ENCODE measurements at regions not wholly inside any gene's neighbourhood (a gene's known extent, or its start where the extent isn't known, plus 50 kb on each side); places are given as distances from the start of the nearest gene placed in this dataset.

DNA sequence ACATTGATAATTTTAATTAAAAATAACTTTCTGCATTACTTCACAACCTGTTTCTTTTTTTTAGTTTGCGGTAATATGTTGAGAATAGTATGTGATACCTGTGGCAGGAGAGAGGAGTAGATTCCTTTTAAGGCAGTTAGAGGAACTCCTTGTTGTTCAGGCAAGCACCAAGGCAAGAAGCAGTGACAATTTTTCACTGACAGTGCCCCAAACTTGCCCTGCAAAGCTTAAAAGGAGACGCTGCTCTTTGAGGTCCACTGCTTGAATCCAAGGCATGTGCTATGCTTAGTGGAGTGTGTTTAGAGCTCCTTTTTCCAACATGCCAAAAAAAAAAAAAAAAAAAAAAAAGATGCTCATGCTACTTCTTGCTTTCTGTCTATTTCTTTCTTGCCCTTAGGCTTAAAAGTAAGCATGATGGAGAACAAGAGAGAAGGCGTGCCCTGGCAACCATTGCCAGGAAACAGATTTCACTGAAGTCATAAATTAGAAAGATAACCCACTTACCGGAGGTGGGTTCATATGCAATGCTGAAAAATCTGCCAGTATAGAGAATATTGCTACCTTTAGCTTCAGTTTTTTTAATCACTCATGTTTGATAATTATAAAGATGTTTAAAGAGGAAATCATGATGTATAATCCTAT, 58.3 kb upstream of the DYRK2 start:
- no TSS peak for BruUV-seq (replicated peaks)
- H3K9me3 ChIP-seq (ENCODE audit: control insufficient read depth, insufficient read depth, low read length), result no peaks in the 10 kb centered on the region
- no peak overlapping the region for H3K4ac ChIP-seq (ENCODE audit: low read depth, low read length)
- no peak overlapping the region for H2BK5ac ChIP-seq (ENCODE audit: low read depth, low read length, poor library complexity, severe bottlenecking)
- H2BK120ac ChIP-seq (ENCODE audit: low read depth, low read length), result no peak overlapping the region
- H4K20me1 ChIP-seq (ENCODE audit: insufficient read depth, low read length), result no peaks in the 10 kb centered on the region
- no peaks in the 10 kb centered on the region for H3K36me3 ChIP-seq (ENCODE audit: control insufficient read depth, insufficient read depth, low read length)
- no peak overlapping the region for H3K27ac ChIP-seq (ENCODE audit: insufficient read depth, low read length)
- no peak overlapping the region for H4K8ac ChIP-seq (ENCODE audit: low read depth in 2 of 2, low read length in 2 of 2)
- H3K27me3 ChIP-seq (ENCODE audit: control insufficient read depth, insufficient read depth, low read length), result peaks cover 3% of the 10 kb centered on the region
- no peak for DNase-seq
- in situ Hi-C loops (cut with MboI; ENCODE audit: low sequenced_read_pairs) (no loop called here), dilution Hi-C loops (cut with HindIII; ENCODE audit: low sequenced_read_pairs, unreplicated experiment) (no loop called here), intact Hi-C loops (cut with micrococcal nuclease) (no loop called here)
- H2AFZ ChIP-seq (replicated peaks; ENCODE audit: low read length, poor library complexity), result no peak overlapping the region
- no peak overlapping the region for H4K91ac ChIP-seq (ENCODE audit: insufficient read depth, low read depth, low read length)
- no peak overlapping the region for H3K23ac ChIP-seq (ENCODE audit: low read depth, low read length)
- no peak overlapping the region for H3K56ac ChIP-seq (ENCODE audit: extremely low read depth, insufficient read depth, low read length)
- ChIA-PET POLR2A (ENCODE audit: unreplicated experiment) (no interaction called here), CTCF (interaction anchor here (0.6 kb wide), 1 partner anchor 107 kb away, joined by 5 read pairs; no protein-coding TSS in a partner anchor)
- no peak overlapping the region for H2BK20ac ChIP-seq (ENCODE audit: low read depth, low read length)
- H3K79me1 ChIP-seq (ENCODE audit: low read depth in 1 of 2, low read length in 2 of 2), result no peaks in the 10 kb centered on the region
- H3K9me1 ChIP-seq (ENCODE audit: insufficient read depth, low read length), result no peaks in the 10 kb centered on the region
- no peak overlapping the region for H3K4me2 ChIP-seq (ENCODE audit: low read depth, low read length)
- H3K4me1 ChIP-seq (ENCODE audit: control insufficient read depth, insufficient read depth, low read length), result no peaks in the 10 kb centered on the region
- ATAC-seq (ENCODE audit: low read depth), result no peak
- WGBS, 2 experiments (ENCODE audit: extremely low coverage in 2 of 2, insufficient read length in 1 of 2), result no CpG with 5 or more reads among the region's 4 CpGs
- H3K4me3 ChIP-seq (ENCODE audit: insufficient read depth, low read depth, low read length), result no peak overlapping the region
- no peak for TF ChIP-seq SMC3 (IDR thresholded peaks at IDR 0.05; ENCODE audit: low read depth, low read length)
- TF ChIP-seq CEBPB (IDR thresholded peaks at IDR 0.05; ENCODE audit: low read depth, low read length), result no peak
- TF ChIP-seq, protein P1, sequence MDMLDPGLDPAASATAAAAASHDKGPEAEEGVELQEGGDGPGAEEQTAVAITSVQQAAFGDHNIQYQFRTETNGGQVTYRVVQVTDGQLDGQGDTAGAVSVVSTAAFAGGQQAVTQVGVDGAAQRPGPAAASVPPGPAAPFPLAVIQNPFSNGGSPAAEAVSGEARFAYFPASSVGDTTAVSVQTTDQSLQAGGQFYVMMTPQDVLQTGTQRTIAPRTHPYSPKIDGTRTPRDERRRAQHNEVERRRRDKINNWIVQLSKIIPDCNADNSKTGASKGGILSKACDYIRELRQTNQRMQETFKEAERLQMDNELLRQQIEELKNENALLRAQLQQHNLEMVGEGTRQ (IDR thresholded peaks at IDR 0.05; ENCODE audit: low read depth, low read length), result no peak
- TF ChIP-seq MAFK (IDR thresholded peaks at IDR 0.05; ENCODE audit: low read depth, low read length), result no peak
- TF ChIP-seq CHD1 (IDR thresholded peaks at IDR 0.05; ENCODE audit: low read depth, low read length), result no peak
- no peak for TF ChIP-seq NFE2L2 (IDR thresholded peaks at IDR 0.05; ENCODE audit: low read depth, low read length)
- TF ChIP-seq BHLHE40 (IDR thresholded peaks at IDR 0.05; ENCODE audit: low read depth, low read length), result no peak
- H2AK9ac ChIP-seq (replicated peaks; ENCODE audit: low read depth, low read length, poor library complexity), result no peak overlapping the region
- H4K5ac ChIP-seq (ENCODE audit: low read depth, low read length), result no peak overlapping the region
- H2AK5ac ChIP-seq (ENCODE audit: low read depth, low read length), result no peak overlapping the region
- H3K9ac ChIP-seq (ENCODE audit: low read depth, low read length), result no peak overlapping the region
- H3K18ac ChIP-seq (ENCODE audit: low read depth, low read length), result no peak overlapping the region
- no peak overlapping the region for H2BK15ac ChIP-seq (ENCODE audit: low read depth, low read length)
- no peak overlapping the region for H3K14ac ChIP-seq (replicated peaks; ENCODE audit: low read depth, low read length)
